ENCODE measurements at regions not wholly inside any gene's neighbourhood (a gene's known extent, or its start where the extent isn't known, plus 50 kb on each side); places are given as distances from the start of the nearest gene placed in this dataset.
"Not testable (repeated sequence)": the region's sequence is repeated elsewhere in the genome, so short reads cannot be mapped to it uniquely, and the experiment has no call there.

- no peak for DNase-seq
Measured at GRCh38 chr2:226573158-226573557, 226.5 kb downstream of the IRS1 start.

- DNase-seq: no peak
Measured at GRCh38 chr2:226564667-226565066, 235.0 kb downstream of the IRS1 start.

- DNase-seq: no peak
Measured at GRCh38 chr2:226561962-226562361, 237.7 kb downstream of the IRS1 start.

- DNase-seq: no peak
Measured at GRCh38 chr2:226560325-226560724, 239.3 kb downstream of the IRS1 start.

- no peak for DNase-seq
Measured at GRCh38 chr2:226559536-226559935, 240.1 kb downstream of the IRS1 start.

- no peak for DNase-seq
Measured at GRCh38 chr2:226558418-226558817, 241.2 kb downstream of the IRS1 start.

GRCh38 chr2:226556050-226556449 lies 243.6 kb downstream of the IRS1 start:
- no peak for DNase-seq

GRCh38 chr2:226554701-226555100 lies 244.9 kb downstream of the IRS1 start:
- no peak for DNase-seq

GRCh38 chr2:226553333-226553732 lies 246.3 kb downstream of the IRS1 start:
- DNase-seq: no peak

GRCh38 chr2:226552571-226553285 lies 246.9 kb downstream of the IRS1 start:
- no peak for DNase-seq

- no peak for DNase-seq
Measured at GRCh38 chr2:226551522-226552250, 247.9 kb downstream of the IRS1 start.

- DNase-seq: no peak
Measured at GRCh38 chr2:226550801-226551200, 248.8 kb downstream of the IRS1 start.

GRCh38 chr2:226548732-226549131 lies 250.9 kb downstream of the IRS1 start:
- DNase-seq: no peak

- DNase-seq: no peak
Measured at GRCh38 chr2:226544596-226545210, 254.9 kb downstream of the IRS1 start.

GRCh38 chr2:226540204-226540994 lies 259.2 kb downstream of the IRS1 start:
- no peak for DNase-seq

GRCh38 chr2:226536410-226536809 lies 263.2 kb downstream of the IRS1 start:
- no peak for DNase-seq

- not testable (repeated sequence) for DNase-seq
Measured at GRCh38 chr2:226532976-226533375, 266.6 kb downstream of the IRS1 start.

- DNase-seq: no peak
Measured at GRCh38 chr2:226531061-226531810, 268.4 kb downstream of the IRS1 start.

- no peak for DNase-seq
Measured at GRCh38 chr2:226529556-226529955, 270.1 kb downstream of the IRS1 start.

GRCh38 chr2:226526716-226527115 lies 272.9 kb downstream of the IRS1 start:
- no peak for DNase-seq

- DNase-seq: no peak
Measured at GRCh38 chr2:226524381-226524843, 275.2 kb downstream of the IRS1 start.

GRCh38 chr2:226520723-226521122 lies 278.9 kb downstream of the IRS1 start:
- no peak for DNase-seq

Measured in GDM1 (cell line).